C1 segment of cervical spinal cord (tissue), 14 donors: ENCODE measurements at regions not wholly inside any gene's neighbourhood (a gene's known extent, or its start where the extent isn't known, plus 50 kb on each side); places are given as distances from the start of the nearest gene placed in this dataset.
"Not testable (repeated sequence)": the region's sequence is repeated elsewhere in the genome, so short reads cannot be mapped to it uniquely, and the experiment has no call there.

Experiments
- DNase-seq, 14 donors: peaks; one replicate each; lab custom pipeline; 2025; lab: John Stamatoyannopoulos, UW

DNA sequence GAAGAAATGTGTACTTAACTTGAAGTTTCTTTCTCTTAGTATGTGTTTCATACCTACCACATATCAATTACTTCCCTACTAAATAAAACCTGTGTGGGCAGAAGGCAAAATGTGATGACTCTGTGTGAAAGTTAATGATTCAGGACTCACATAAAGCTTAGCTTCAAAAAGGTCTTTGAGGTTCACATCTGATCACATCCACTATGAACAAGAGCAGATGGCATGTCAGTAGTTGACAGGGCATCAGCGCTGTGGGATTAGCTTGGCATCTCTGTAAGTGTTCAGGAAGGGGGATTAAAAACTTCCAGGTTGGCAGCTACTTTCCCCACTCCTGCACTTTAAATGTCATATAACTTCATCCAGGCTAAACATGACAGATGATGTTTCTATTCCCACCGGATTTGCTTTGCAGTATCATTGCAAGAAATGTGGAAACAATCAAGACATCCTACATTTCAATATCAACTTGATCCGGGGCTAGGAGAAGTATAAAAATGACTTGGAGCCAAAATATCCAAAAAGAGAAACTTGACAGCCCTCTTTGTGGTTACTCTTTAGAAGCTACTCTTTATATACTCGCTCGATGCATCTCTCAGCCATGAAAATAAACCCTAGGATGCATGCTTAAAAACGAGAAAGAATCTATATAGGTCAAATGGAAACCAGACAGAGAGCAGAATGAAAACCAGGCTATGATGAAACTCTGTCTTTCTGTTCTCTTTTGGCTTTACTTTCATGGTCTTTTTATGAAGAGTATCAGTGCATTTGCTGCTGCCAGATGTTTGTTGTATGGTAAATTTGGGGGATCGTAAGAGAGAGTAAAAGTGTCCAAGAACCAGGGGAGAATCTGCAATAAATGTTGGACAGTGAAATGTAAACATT, 273.1 kb upstream of the ALCAM start:
- DNase-seq, result no peak

DNA sequence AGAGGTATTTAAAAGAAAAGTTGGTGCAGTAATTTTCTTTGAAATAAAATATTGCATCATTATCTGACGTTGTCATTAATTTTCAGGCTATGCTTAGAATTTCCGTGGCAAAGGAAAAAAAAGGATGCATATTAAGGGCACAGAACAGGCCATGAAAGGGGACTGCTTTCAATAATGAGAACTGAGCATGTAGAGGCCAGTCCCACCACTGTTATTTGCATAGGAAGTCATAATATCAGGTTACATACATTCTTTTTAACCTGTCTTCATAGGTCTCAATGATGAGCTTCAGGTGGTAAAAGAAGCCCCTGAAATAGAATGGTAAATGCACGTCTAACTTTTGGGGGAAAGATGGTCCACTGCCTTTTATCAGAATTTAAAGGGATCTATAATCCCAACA, 272.1 kb upstream of the ALCAM start:
- no peak for DNase-seq

DNA sequence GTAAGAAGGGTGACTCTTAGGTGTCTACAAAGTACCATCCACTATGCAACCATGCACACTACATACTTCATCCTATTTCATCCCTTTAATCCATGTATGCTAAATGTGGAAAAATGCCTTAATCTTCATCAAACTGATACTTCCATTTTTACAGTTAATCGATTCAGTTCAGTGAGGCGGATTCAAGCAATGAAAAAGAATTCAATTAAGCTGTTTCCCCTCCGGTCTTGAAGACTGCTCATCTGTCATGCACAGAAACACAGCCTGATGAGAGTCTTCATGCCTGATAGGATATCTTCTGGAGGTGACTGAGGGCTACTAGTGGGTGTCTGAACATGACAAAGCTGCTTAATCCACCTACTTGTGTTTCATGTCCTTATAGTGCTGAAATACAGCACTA, 270.6 kb upstream of the ALCAM start:
- no peak for DNase-seq

DNA sequence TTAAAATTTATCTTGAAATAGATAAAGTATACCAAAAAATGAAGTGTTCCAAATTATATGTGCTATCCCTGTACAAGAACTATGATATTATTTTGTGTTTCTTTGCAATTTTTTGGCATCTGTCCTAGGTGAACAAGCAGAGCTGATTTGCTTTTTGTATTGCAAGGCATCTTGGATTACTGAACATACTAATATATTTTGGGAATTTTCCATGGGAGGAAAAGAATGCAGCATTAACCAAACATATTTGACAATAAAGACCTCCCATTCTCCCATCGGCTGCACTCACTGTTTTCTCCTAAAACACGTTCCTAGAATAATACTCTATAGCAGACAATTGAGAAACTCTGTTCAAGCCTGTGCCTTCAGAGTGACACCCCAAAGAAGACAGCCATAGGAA, 265.1 kb upstream of the ALCAM start:
- no peak for DNase-seq

DNA sequence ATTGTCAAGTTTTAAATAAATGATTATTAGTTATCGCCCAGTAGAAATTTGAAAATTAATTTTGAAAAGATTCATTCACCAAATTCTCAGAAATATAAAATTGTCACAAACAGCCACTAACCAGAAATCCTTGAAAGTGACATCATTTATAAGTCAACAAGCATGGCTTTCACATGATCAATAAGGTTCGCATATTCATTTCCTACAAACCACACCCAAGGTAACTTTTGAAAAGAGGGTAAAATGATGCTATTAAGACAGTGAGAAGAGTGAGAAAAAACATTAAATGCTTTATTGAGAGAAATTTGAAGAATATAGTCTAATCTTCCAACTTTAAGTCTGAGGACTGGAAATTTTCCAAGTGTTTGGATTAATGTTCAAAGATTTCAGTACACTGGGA, 263.6 kb upstream of the ALCAM start:
- no peak for DNase-seq

DNA sequence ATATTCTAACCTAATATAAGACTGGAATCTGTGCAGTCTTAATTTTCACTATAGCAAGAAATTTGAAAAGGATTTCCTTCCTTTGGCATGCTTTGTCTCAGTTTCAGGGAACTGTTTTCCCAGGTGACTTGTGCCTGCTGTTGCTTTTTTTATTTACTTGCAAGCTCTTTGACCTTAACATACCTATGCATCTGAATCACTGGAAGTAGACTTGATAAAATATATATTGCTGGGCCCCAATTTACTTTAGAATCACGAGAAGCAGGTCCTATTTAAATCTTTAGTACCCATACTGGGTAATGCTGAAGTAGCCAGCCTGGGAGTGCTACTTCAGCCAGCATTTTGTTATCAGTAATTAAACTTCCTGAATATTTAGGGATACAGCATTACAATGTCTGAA, 257.9 kb upstream of the ALCAM start:
- DNase-seq, result no peak

DNA sequence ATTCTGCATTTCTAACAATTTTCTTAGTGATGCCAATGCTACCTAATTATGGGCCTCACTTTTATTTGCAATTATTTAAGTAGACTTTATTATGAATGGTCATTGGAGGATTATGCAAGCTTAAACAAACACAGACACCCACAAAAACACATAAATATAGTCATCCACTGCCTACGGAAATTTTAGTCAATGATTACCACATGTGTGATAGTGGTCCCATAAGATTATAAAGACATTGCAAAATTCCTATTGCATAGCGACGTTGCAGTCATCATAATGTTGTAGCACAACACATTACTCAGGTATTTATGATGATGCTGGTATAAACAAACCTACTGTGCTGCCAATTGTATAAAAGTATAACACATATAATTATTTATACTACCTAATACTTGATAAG, 247.8 kb upstream of the ALCAM start:
- DNase-seq, result no peak

DNA sequence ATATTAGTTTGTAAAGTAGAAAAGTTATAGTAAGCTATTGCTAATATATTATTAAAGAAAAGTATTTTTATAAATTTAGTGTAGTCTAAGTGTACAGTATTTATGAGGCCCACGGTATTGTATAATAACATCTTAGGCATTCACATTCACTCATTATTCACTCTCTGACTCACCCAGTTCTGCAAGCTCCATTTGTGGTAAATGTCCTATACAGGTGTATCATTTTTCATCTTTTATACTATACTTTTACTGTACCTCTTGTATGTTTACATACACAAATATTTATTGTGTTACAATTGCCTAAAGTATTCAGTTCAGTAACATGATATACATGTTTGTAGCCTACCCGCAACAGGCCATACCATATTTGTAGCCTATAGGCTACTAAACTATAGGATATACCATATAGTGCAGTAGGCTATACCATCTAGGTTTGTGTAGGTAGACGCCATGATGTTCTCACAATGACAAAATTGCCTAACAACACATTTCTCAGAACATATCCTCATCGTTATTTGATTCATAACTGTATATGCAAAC, 246.8 kb upstream of the ALCAM start:
- DNase-seq, result no peak

DNA sequence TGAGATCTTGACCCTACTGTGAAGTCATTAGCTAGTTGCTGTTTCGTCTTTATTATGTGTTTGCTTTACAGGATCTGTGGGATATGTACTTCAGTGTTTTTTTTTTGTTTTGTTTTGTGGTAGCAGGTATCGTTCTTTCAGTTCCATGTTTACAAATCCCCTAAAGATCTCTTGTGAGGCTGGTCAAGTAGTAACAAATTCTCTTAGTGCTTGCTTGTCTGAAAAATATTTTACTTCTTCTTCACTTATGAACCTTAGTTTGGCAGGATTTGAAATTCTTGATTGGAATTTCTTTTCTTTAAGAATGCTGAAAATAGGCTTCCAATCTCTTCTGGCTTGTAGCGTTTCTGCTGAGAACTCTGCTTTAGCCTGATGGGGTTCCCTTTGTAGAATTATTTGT, 235.8 kb upstream of the ALCAM start:
- DNase-seq, result no peak

DNA sequence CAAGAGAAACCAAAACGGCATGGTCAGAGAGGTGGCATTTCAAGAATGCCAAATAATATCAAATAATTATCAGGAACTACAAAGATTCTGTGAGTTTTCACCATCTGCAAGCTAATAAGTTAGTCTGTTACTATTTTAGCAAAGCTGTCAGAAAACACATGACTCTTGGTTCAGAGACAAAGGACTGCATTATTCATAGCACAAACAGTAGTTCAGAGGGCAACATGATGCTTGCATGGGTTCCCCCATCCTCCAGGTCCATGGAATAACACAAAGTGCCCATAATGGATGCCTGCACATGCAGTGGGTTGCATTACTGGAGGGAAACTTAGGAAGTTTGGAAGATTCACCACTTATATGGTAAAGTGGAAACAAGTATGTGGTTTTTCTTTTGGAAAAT, 228.8 kb upstream of the ALCAM start:
- peak in 1 of 14 donors; percentile 1 for DNase-seq

DNA sequence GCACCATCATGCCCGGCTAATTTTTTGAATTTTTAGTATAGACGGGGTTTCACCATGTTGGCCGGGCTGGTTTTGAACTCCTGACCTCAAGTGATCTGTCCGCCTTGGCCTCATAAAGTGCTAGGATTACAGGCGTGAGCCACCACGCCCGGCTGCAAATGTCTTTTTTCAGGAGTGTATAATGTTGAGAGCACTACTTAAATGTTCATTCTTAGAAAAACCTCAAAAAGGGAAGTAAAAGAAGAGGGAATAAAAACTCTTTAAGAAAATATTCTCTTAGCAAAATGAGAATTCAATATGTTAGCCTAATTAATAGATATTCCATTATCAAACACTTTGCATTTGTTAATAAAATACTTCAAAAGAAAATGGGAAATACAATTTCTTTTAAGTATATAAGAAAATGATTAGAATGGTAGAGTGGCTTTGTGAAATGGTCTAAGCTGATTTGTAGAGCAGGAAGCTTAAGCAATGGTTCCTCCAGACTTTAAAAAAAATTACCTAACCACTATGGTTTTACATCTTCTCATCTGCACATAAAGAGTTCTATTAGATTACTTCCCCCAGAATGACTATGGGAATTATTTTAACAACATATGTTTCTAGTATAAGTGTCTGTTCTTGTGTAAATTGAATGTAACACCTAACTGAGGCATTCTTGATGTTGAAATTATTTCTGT, 226.7 kb upstream of the ALCAM start:
- DNase-seq, result no peak

DNA sequence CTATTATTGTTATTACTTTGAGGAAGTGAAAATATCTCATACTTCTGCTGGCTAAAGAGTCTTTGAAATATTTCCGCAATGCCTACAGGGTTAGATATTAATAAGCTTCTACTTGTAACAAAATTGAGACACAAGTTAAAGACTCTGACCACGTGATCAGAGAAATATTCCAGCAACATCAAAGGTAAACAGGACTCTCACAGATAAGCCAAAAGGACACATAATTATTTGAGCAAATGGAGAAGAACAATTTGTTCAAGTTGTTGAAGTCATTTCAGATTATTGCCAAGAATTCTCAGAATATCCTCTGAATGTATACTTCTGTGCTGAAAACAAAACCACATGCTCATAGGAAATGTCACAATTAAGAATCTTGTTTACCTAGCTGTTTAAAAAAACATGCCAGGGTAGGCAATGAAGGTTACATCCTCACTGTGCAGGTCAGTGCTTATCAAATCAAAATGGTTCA, 225.8 kb upstream of the ALCAM start:
- no peak for DNase-seq

DNA sequence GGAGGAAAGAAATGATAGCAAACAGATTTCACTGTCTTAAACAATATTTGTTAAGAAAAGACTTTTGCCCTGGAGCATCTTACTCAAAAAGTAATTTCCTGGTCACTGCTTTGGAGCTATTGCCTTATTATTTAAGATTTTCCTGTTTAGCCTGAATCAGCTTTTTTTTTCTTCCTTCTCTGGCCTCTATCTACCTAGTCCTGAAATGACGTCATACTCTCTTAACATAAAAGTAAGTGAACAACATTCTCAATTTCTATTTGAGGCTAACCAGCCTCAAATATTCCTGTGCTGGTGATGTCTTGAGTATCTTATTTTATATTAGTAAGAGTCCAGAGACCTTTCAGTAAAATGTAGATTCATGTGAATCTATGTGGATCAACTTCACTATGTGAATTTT, 221.9 kb upstream of the ALCAM start:
- DNase-seq, result no peak

DNA sequence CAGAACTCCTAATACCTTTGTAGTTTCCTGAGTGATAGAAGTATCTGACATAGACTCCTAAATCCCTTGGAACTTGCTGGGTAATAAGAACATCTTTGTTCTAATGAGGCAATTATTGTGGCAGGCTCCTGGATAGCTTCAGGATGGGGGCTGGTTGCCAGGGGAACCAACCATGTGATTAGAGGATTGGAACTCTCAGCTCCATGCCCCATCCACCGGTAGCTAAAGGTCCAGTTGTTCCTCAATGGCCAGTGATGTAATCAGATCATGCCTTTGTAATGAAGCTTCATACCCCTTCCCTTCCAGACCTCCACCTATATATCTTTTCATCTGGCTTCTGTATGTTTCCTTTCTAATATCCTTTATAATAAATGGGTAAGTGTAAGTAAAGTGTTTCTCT, 221.2 kb upstream of the ALCAM start:
- DNase-seq, result peak in 1 of 14 donors; percentile 1

DNA sequence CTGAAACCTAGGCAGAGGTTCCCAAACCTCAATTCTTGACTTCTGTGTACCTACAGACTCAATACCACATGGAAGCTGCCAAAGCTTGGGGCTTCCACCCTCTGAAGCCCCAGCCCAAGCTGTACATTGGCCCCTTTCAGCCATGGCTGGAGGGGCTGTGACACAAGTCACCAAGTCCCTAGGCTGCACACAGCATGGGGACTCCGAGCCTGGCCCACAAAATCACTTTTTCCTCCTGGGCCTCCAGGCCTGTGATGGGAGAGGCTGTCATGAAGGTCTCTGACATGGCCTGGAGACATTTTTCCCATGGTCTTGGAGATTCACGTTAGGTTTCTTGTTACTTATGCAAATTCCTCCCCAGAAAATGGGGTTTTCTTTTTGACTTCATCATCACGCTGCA, 217.5 kb upstream of the ALCAM start:
- not testable (repeated sequence) for DNase-seq

DNA sequence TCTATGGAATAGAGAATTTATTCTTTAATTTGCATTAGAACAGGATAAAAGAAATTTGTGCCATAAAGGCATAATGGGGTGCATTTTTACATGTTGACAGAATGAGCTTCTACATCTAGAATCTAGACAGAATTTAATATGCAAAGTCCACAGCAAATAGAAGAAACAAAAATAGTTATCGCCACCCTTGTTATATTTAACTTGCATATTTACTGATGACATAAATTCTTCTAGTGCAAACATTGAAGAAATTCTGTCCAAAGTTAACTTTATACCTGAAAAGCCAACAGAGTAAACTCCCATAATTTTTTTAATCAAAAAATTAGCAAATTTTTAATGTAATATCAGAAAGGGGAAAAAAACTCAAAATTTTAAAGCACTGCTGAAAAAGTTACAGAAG, 213.7 kb upstream of the ALCAM start:
- DNase-seq, result no peak

DNA sequence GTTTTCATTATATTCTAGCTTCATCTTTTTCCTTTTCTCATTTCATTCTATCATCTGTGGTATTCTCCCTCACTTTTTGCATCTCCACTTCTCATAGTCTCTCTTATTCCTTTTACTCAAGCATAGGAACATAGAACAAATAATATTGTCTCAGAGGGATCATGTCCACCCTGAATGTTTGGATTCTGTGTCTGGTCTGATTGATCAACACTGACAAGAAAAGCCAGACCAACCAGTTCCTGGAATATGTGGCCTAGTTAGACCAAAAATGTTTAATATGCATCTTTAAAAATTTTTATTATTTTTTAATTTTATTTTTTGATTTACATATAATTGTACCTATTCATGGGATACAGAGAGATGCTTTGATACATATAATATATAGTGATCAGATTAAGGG, 212.0 kb upstream of the ALCAM start:
- DNase-seq, result no peak

DNA sequence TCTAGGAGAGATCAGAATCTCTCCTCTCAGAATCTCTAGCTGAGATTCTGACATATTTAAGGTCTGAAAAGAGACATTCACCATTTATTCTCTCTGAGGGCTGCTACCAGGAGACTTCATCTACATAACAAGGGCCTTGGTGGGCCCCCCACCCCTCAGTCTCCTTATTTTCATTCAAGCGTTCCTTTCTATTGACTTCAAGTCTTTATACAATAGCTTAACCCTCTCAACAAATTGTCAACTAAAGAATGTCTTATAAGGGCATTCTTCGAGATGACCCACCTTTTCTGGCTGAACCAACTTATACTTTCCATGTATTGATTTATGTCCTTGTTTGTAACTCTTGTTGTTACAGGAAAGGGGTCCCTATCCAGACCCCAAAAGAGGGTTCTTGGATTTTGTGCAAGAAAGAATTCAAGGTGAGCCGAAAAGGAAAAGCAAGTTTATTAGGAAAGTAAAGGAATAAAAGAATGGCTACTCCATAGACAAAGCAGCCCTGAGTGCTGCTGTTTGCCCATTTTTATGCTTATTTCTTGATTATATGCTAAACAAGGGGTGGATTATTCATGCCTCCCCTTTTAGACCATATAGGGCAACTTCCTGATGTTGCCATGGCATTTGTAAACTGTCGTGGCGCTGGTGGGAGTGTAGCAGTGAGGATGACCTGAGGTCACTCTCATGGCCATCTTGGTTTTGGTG, 209.5 kb upstream of the ALCAM start:
- no peak for DNase-seq

DNA sequence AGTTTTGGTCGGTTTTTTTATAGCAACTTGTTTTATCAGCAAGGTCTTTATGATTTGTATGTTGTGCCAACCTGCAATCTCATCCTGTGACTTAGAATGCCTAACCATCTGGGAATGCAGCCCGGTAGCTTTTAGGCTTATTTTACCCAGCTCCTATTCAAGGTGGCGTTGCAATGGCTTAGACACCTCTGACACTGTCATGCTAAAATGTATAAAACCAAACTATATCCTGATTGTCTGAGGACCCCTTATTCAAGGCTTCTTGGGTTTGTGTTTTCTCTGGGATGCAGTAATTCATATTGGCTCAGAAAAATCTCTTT, 209.0 kb upstream of the ALCAM start:
- no peak for DNase-seq

DNA sequence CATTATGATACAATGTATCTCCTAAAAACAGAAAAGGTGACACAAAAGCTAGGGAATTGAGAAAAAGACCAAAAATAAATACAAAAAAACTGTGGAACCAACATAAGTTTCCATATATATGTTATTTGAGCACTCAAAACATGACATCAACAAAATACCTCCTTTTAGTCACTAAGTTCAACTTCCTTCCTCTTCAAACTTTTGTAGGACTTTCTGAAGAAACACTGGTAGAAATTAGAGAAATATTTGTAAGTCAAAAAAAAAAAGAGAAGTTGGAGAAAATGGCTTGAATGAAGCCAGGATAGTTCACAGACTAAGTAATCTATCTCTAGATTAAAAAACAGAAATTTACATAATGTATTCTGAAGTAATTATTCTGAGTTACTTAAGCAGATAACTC, 208.4 kb upstream of the ALCAM start:
- no peak for DNase-seq

DNA sequence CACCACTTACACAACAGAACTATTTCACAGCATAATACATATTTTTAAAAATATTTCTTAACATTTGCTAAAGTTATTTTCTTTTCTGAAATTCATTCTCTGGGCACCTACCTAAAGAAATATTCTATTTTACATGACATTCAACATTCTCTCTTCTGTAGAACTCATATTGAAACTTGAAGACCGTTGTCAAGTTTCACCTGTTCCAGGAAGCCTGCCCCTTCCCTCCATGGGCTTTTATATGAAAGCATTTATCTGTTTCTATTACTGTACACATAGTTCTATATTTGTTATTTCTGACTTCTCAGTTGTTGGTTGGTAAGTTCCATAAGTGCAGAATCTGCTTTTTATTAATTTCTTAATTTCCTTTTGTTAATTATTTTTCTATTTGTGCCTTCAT, 204.3 kb upstream of the ALCAM start:
- no peak for DNase-seq

DNA sequence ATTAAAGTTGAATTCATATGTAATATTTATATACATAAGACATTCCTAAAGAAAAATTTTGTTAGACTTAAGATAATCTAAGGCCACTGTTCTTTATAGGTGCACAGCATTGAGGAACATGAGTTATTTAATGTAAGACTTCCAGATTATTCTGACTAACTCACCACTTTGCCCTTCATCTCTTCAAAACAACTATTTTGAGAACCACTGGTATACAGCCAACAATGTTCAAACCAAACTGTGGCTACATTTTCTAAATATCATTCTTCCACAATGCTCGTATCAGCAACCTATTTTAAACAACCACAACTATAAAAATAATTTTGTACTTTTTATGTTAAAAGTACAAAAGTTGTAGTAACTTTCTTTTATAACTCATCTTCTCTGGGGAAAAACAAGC, 199.8 kb upstream of the ALCAM start:
- no peak for DNase-seq

DNA sequence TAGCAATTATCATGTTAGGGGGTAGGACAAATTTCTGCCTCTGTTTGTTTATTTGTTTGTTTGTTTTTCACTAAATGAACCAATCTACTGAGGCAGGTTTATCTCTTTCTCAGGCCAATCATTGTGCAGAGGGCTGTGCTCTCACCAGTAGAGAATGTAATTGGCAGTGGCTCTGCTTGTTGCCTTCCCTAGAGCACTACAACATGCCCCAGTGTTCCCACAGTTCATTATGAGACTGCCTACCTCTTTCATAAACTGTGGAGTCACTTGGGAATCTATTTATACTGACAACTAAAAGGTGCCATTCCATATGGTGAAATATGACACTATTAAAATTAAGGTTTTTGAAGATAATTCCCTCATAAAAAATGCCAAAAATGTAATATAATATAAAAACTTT, 196.3 kb upstream of the ALCAM start:
- DNase-seq, result no peak
